ENCODE measurements at regions not wholly inside any gene's neighbourhood (a gene's known extent, or its start where the extent isn't known, plus 50 kb on each side); places are given as distances from the start of the nearest gene placed in this dataset.

DNA sequence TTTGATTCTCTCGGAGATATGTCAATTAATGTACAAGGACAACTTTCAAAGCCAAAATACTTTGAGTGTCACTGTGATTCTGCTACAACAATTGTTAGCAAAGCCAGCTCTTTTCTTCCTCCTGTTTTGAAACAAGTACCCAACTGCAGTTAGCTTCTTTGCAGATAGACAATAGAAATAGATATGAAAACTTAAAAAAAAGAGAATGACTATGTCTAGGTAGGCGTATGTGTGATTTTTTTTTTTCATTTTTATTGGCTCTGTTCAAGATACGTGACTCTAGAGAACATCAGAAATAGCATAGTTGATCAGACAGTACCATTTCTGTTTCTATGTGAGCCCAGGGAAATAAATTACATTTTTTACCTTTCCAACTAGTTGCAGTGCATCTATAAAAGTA lies 142.9 kb upstream of the CNTN4 start:
- no peak overlapping the region for H3K27ac ChIP-seq
- TF ChIP-seq CTCF (conservative IDR thresholded peaks at IDR 0.05): no peak

DNA sequence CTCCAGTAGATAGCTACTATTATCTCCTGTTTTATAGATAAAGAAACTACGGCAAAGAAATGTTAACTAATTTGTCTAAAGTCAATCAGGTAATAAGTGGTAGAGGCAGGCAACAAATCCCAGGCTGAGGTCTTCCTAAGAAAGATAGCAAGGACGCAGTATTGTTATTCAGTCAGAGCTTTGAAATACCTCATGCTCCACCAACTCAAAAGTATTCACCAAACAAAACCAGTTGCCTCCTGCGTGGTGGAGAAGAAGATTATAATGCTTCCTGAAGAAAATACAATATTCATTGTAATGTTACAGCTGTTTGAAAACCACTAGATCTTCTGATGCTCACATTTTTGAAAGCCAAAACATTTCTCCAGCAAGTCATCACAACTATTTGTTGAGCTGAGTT lies 138.2 kb upstream of the CNTN4 start:
- no peak overlapping the region for H3K27ac ChIP-seq
- no peak for TF ChIP-seq CTCF (conservative IDR thresholded peaks at IDR 0.05)

GRCh38 chr3:1962396-1963088 lies 136.1 kb upstream of the CNTN4 start:
- TF ChIP-seq CTCF (conservative IDR thresholded peaks at IDR 0.05): no peak; the same call in 1 of the 2 replicates
- no peak overlapping the region for H3K27ac ChIP-seq

DNA sequence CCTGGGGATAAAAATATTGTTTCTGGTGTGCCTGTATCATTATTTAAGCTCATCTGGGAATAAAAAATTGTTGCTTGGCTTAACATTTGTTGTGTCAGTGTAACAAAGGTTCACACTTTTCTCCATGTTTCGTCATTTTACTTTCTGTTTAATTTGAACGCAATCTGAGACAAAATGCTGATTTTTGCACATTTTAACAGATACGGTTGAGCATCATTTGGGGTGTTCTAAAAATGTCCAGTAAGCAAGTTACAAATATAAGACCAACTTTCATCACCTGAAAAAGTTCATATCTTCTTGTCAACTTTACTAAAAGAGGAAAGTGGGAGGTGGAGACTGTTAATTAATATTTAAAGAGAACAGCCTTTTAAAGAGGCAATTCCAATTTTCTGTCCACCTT lies 134.8 kb upstream of the CNTN4 start:
- H3K27ac ChIP-seq: no peak overlapping the region
- TF ChIP-seq CTCF (conservative IDR thresholded peaks at IDR 0.05): no peak

DNA sequence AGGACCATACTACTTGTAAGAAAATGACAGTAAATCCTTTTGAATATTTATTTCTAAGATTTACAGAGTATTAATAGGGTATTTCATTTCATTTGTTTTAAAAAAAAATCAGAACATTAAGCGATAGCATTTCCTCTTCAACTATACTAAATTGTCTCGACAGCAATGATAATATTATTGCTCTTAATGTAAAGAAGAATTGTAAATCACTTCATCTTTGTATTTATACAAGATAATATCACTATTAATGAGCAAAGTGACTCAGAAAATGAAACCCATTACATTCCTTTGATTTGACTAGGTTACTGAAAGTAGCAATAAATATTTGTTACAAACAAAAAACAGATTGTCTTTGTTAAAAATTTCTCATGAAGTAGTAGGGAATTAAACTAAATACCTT lies 131.1 kb upstream of the CNTN4 start:
- no peak for TF ChIP-seq CTCF (conservative IDR thresholded peaks at IDR 0.05)

GRCh38 chr3:1969281-1969680 lies 129.4 kb upstream of the CNTN4 start:
- no peak for TF ChIP-seq CTCF (conservative IDR thresholded peaks at IDR 0.05)
- H3K27ac ChIP-seq: peak overlapping the region; percentile 3; the same call in 1 of the 2 replicates

More for the DNA sequence above, 131.1 kb upstream of the CNTN4 start:
- H3K27ac ChIP-seq: peak overlapping the region; percentile 49

GRCh38 chr3:1971780-1972179 lies 126.9 kb upstream of the CNTN4 start:
- no peak for TF ChIP-seq CTCF (conservative IDR thresholded peaks at IDR 0.05)
- H3K27ac ChIP-seq: no peak overlapping the region

Measured in VCaP (cell line).